Heart right ventricle (tissue), 16 donors: ENCODE measurements at regions not wholly inside any gene's neighbourhood (a gene's known extent, or its start where the extent isn't known, plus 50 kb on each side); places are given as distances from the start of the nearest gene placed in this dataset.

ENCODE experiments used
- ATAC-seq, 8 donors: fragments of 200-7000 bp; cut with Tn5 transposase; one replicate each; pipeline ENCODE4 v1.9.1; 2020; ENCODE audit warnings: mild to moderate bottlenecking in 8 of 8, moderate library complexity in 8 of 8, moderate number of reproducible peaks in 1 of 8
- DNase-seq, 2 donors: peaks; one replicate each; pipeline ENCODE4 v3.0.0-alpha.2; 2020
- H3K27ac ChIP-seq, 10 donors: fragments of 200-600 bp; sonication (generic) in 2 of 10; one replicate each; pipeline versions ENCODE4 v1.5.0 to v1.8.0; 2020 to 2022; ENCODE audit warnings: mild to moderate bottlenecking in 3 of 10
- H3K27me3 ChIP-seq, 7 donors: fragments of 200-600 bp; one replicate each; pipeline ENCODE4 v1.8.0; 2021 to 2022; ENCODE audit warnings: mild to moderate bottlenecking in 2 of 7
- H3K36me3 ChIP-seq, 9 donors: fragments of 200-600 bp; sonication (generic) in 1 of 9; one replicate each; pipeline versions ENCODE4 v1.5.0 to v1.8.0; 2020 to 2022; ENCODE audit warnings: mild to moderate bottlenecking in 2 of 9
- H3K4me1 ChIP-seq, 9 donors: fragments of 200-600 bp; sonication (generic) in 1 of 9; one replicate each; pipeline versions ENCODE4 v1.5.0 to v1.8.0; 2020 to 2022; ENCODE audit warnings: mild to moderate bottlenecking in 4 of 9
- H3K4me3 ChIP-seq, 10 donors: fragments of 200-600 bp; sonication (generic) in 2 of 10; one replicate each; pipeline versions ENCODE4 v1.5.0 to v1.8.0; 2020 to 2022; ENCODE audit warnings: mild to moderate bottlenecking in 7 of 10, moderate library complexity in 2 of 10
- H3K9me3 ChIP-seq, 11 donors: fragments of 200-600 bp in 10 of 11; sonication (generic) in 2 of 11; one replicate each; pipeline versions ENCODE4 v1.5.0 to v1.8.0; 2013 to 2022; ENCODE audit warnings: mild to moderate bottlenecking in 2 of 11, control low read depth in 1 of 11, moderate library complexity in 1 of 11
- WGBS, 2 donors: extraction: QIAGEN DNeasy Blood & Tissue Kit; methylation state at CpG; one replicate each; pipeline ENCODE4 v1.1.7; 2013; ENCODE audit warnings: inconsistent platforms in 1 of 2; 5-methylcytosine and 5-hydroxymethylcytosine counted together
- intact Hi-C, 10 donors: fragments of 100-400 bp; cut with DNase I; formaldehyde crosslinking; loops; one replicate each; pipeline versions ENCODE4 v1.11.1 to v1.14.2; 2022
- TF ChIP-seq, protein P1 (sequence below), 9 donors: fragments of 200-600 bp; sonication (generic) in 2 of 9; IDR thresholded peaks; one replicate each; pipeline versions ENCODE4 v1.5.0 to v1.8.0; 2021 to 2022; ENCODE audit warnings: antibody characterized with exemption in 9 of 9, mild to moderate bottlenecking in 5 of 9, moderate library complexity in 1 of 9
- donor health status: Arrhythmogenic right ventricular cardiomyopathy.
- donor health status: ischemic (EF 13 %, LVEDD 7.1; RV severe dilation, severe dysfunction).
- donor health status: healthy with polysubstance abuse.
- donor health status: DM: no; HTN: yes; CAD: no.
- donor health status: DM: no; HTN: no; CAD: no.
- donor health status: ischemic (EF 25% LVEDD 6.9; RV normal size, moderate dysfunction).
- donor health status: ischemic (EF 25% LVEDD 5.7; RV mildly dilated, moderate dysfunction).
- donor health status: healthy.
- donor health status: DM: yes; HTN: yes; CAD: no.
- donor health status: Ischemic cardiomyopathy.
- donor health status: ischemic (EF 35%, LVEDD 5.7; RV mildly dilated, moderate dysfunction).
- donor health status: nonischemic (EF 11% LVEDD 7.7; RV severe dilation, severe dysfunction).
- donor health status: DM: yes; HTN: yes; CAD: no.
- donor health status: PGD.
- donor health status: ischemic (EF 29% LVEDD 5.4; RV normal size, mild dysfunction).
- donor health status: nonischemic (EF 23%, LVEDD 6.1; RV moderate dilation, normal function).

DNA sequence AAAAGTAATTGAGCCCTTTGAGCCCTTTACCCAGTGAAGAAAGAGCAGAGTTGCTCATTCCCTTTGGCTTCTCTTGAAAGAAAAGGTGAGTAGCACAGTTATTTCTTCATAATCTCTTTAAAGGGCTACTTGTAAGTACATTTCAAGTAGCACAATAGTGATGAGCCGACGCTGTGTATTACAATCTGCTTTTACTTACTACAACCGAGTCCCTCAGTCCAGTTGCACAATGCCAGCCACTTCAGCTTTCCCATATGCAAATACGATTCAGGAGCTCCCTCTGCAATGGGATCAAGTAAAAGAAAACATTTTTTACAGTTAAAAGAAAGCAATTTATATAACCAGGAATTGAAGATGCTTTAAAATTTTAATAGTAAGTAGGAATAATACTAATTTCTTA, 868.5 kb downstream of the RNF144A start:
- no peak for ATAC-seq
- TF ChIP-seq, protein P1, sequence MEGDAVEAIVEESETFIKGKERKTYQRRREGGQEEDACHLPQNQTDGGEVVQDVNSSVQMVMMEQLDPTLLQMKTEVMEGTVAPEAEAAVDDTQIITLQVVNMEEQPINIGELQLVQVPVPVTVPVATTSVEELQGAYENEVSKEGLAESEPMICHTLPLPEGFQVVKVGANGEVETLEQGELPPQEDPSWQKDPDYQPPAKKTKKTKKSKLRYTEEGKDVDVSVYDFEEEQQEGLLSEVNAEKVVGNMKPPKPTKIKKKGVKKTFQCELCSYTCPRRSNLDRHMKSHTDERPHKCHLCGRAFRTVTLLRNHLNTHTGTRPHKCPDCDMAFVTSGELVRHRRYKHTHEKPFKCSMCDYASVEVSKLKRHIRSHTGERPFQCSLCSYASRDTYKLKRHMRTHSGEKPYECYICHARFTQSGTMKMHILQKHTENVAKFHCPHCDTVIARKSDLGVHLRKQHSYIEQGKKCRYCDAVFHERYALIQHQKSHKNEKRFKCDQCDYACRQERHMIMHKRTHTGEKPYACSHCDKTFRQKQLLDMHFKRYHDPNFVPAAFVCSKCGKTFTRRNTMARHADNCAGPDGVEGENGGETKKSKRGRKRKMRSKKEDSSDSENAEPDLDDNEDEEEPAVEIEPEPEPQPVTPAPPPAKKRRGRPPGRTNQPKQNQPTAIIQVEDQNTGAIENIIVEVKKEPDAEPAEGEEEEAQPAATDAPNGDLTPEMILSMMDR (IDR thresholded peaks at IDR 0.05): no peak
- Histone ChIP-seq H3K4me1 (no peaks in the 10 kb centered on the region), H3K4me3 (no peak overlapping the region), H3K27me3 (no peaks in the 10 kb centered on the region), H3K36me3 (no peaks in the 10 kb centered on the region), H3K9me3 (no peaks in the 10 kb centered on the region), H3K27ac (no peak overlapping the region)
- intact Hi-C loops: no loop called here
- DNase-seq: no peak
- 92 to 96% methylated on average over 4 of the region's 4 CpGs for WGBS, 2 donors

DNA sequence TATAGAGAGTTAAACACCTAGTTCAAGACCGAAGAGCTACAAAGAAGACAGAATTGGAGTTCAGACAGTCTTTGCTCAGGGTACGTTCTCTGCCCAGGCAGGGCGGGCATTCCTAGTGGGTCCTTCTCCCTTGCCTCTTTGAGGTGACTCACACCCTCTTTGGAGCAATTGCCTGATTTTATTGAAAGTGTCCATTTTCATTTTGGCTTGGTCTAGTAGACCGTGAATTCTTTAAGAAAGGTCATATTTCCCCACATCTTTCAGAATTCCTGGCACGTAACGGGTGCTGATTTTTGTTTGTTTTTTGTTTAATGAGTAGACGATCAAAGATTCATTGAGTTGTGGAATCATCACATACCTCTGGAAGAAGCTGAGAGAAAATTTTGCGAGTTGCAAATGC, 871.5 kb downstream of the RNF144A start:
- TF ChIP-seq, protein P1 (IDR thresholded peaks at IDR 0.05): no peak
- Histone ChIP-seq H3K4me1 (no peaks in the 10 kb centered on the region), H3K27ac (no peak overlapping the region), H3K9me3 (no peaks in the 10 kb centered on the region), H3K27me3 (no peaks in the 10 kb centered on the region), H3K36me3 (no peaks in the 10 kb centered on the region), H3K4me3 (no peak overlapping the region)
- DNase-seq: no peak
- intact Hi-C loops: no loop called here
- WGBS, 2 donors: 94 to 97% methylated on average over 8 of the region's 8 CpGs
- no peak for ATAC-seq

DNA sequence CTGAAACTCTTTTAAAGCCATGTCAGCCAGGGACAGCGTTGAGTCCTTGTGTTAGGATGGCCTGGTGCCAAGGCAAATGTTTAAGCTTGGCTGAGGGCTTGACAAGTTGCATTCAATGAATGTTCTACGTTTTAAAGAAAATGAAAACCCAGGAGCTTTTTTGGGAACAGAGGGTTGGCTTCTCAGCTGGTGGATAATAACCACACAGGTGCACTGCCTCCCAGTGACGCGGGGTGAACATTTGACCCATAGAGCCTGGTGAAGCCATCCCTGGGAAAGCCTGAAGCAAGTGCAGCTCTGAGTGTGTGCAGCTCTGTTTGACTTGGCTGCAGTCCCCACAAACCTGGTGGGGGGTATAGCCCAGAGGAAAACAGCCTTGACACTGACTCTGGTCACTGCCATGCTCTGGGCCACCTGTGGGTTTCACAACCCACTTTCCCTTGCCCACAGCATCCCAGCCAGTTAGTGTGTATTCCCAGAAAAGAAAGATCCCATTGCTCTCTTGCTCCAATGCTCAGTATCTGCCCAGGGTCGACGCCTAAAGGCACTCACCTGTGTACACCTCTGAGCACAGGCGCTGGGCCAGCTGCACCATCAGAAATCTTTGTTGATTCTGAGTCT, 874.9 kb downstream of the RNF144A start:
- Histone ChIP-seq H3K27me3 (no peaks in the 10 kb centered on the region), H3K27ac (no peak overlapping the region), H3K36me3 (no peaks in the 10 kb centered on the region), H3K4me1 (peaks cover 0 to 15% (median 0%) of the 10 kb centered on the region in 9 donors), H3K9me3 (no peaks in the 10 kb centered on the region), H3K4me3 (no peak overlapping the region)
- TF ChIP-seq, protein P1 (IDR thresholded peaks at IDR 0.05): no peak
- DNase-seq: no peak
- WGBS, 2 donors: 64 to 68% methylated on average over 7 of the region's 7 CpGs
- intact Hi-C loops: no loop called here
- ATAC-seq: no peak

- no peaks in the 10 kb centered on the region for H3K36me3 ChIP-seq
- H3K4me3 ChIP-seq: peak overlapping the region in 1 of 10 donors; percentile 22
- peaks cover 0 to 7% (median 0%) of the 10 kb centered on the region in 11 donors for H3K9me3 ChIP-seq
- peak overlapping the region in 1 of 10 donors; percentile 44 for H3K27ac ChIP-seq
- H3K4me1 ChIP-seq: peaks cover 0 to 15% (median 0%) of the 10 kb centered on the region in 9 donors
- DNase-seq (peak in 1 of 2 donors; percentile 7), ATAC-seq (peak in 1 of 8 donors; percentile 11)
- intact Hi-C loops: no loop called here
- TF ChIP-seq, protein P1 (IDR thresholded peaks at IDR 0.05): no peak
- 57 to 60% methylated on average over 7 of the region's 7 CpGs for WGBS, 2 donors
- no peaks in the 10 kb centered on the region for H3K27me3 ChIP-seq
Observed at GRCh38 chr2:7795778-7796563, 878.8 kb downstream of the RNF144A start.
